Aorta (tissue), 5 donors: ENCODE measurements at regions not wholly inside any gene's neighbourhood (a gene's known extent, or its start where the extent isn't known, plus 50 kb on each side); places are given as distances from the start of the nearest gene placed in this dataset.

Experiments
- ATAC-seq: fragments of 200-7000 bp; cut with Tn5 transposase; one replicate; pipeline ENCODE4 v1.9.1; 2022; ENCODE audit warnings: moderate library complexity; ENCODE audit not compliant: low FRiP score
- DNase-seq, 2 donors: peaks; one replicate each; pipeline ENCODE4 v3.0.0-alpha.2; 2020
- H3K27ac ChIP-seq, 2 donors: one replicate each; pipeline ENCODE4 v1.5.1; 2013; ENCODE audit warnings: low read length in 2 of 2, mild to moderate bottlenecking in 2 of 2, moderate library complexity in 2 of 2, control low read depth in 1 of 2, inconsistent platforms in 1 of 2, low read depth in 1 of 2
- H3K27me3 ChIP-seq, 2 donors: one replicate each; pipeline ENCODE4 v1.6.1; 2013; ENCODE audit warnings: control low read depth in 1 of 2, low read length in 1 of 2, mild to moderate bottlenecking in 1 of 2, moderate library complexity in 1 of 2; ENCODE audit not compliant: insufficient read depth in 2 of 2, control insufficient read depth in 1 of 2
- H3K36me3 ChIP-seq, 2 donors: one replicate each; pipeline ENCODE4 v1.6.1; 2013; ENCODE audit warnings: control low read depth in 1 of 2, low read length in 1 of 2, mild to moderate bottlenecking in 1 of 2; ENCODE audit not compliant: insufficient read depth in 2 of 2, control insufficient read depth in 1 of 2
- H3K4me1 ChIP-seq, 2 donors: one replicate each; pipeline ENCODE4 v1.6.1; 2013; ENCODE audit warnings: low read length in 2 of 2, control low read depth in 1 of 2, mild to moderate bottlenecking in 1 of 2, moderate library complexity in 1 of 2; ENCODE audit not compliant: insufficient read depth in 2 of 2, control insufficient read depth in 1 of 2
- H3K4me3 ChIP-seq, 2 donors: one replicate each; pipeline ENCODE4 v1.5.1; 2013; ENCODE audit warnings: low read length in 2 of 2, control low read depth in 1 of 2, mild to moderate bottlenecking in 1 of 2
- H3K9me3 ChIP-seq: one replicate; pipeline ENCODE4 v1.6.1; 2013; ENCODE audit warnings: mild to moderate bottlenecking, low read length; ENCODE audit not compliant: control insufficient read depth
- WGBS, 2 donors: extraction: QIAGEN DNeasy Blood & Tissue Kit; methylation state at CpG; one replicate each; pipeline ENCODE4 v1.1.7; 2013; 5-methylcytosine and 5-hydroxymethylcytosine counted together
- intact Hi-C, 2 donors: fragments of 100-400 bp; cut with DNase I; formaldehyde crosslinking; loops; one replicate each; pipeline versions ENCODE4 v1.14.2 to v1.15.0; 2022
- donor health status: healthy with polysubstance abuse.
- donor health status: Bipolar disorder and iron deficiency.
- donor health status: DM: no; HTN: no; CAD: no.
- donor health status: DM: no; HTN: no; CAD: no.
- donor health status: DM: yes; HTN: yes; CAD: no.

- DNase-seq (no peak), ATAC-seq (no peak)
- H3K36me3 ChIP-seq = no peaks in the 10 kb centered on the region
- no peak overlapping the region for H3K27ac ChIP-seq
- H3K4me3 ChIP-seq = no peak overlapping the region
- no peaks in the 10 kb centered on the region for H3K9me3 ChIP-seq
- H3K27me3 ChIP-seq = no peaks in the 10 kb centered on the region
- intact Hi-C loops = loop anchor here (10.0 kb wide), 2 partner anchors 132 to 158 kb away; no protein-coding TSS in a partner anchor
- 65 to 91% methylated on average over 9 of the region's 9 CpGs for WGBS, 2 donors
- H3K4me1 ChIP-seq = no peaks in the 10 kb centered on the region
Measured at GRCh38 chrX:69226459-69227158, 61.4 kb upstream of the PJA1 start.

GRCh38 chrX:69222103-69223090 is 57.1 kb upstream of the PJA1 start:
- Histone ChIP-seq H3K4me3 (no peak overlapping the region), H3K4me1 (no peaks in the 10 kb centered on the region), H3K9me3 (no peaks in the 10 kb centered on the region), H3K27me3 (no peaks in the 10 kb centered on the region), H3K27ac (no peak overlapping the region), H3K36me3 (no peaks in the 10 kb centered on the region)
- DNase-seq (peak; percentile 75 to 89), ATAC-seq (no peak)
- 12 to 21% methylated on average over 12 of the region's 12 CpGs for WGBS, 2 donors
- intact Hi-C loops = loop anchor here (2.0 to 10.0 kb wide), 5 partner anchors 65 to 396 kb away; no protein-coding TSS in a partner anchor

- WGBS, 2 donors = 29 to 32% methylated on average over 34 to 38 of the region's 38 CpGs
- DNase-seq = no peak
Measured at GRCh38 chrX:69221239-69222102, 56.2 kb upstream of the PJA1 start.

GRCh38 chrX:69218407-69218997 is 53.2 kb upstream of the PJA1 start:
- no peaks in the 10 kb centered on the region for H3K9me3 ChIP-seq
- ATAC-seq (no peak), DNase-seq (no peak)
- intact Hi-C loops = no loop called here
- H3K27me3 ChIP-seq = no peaks in the 10 kb centered on the region
- no peaks in the 10 kb centered on the region for H3K36me3 ChIP-seq
- WGBS, 2 donors = 67 to 99% methylated on average over 2 of the region's 2 CpGs
- H3K27ac ChIP-seq = no peak overlapping the region
- no peak overlapping the region for H3K4me3 ChIP-seq
- no peaks in the 10 kb centered on the region for H3K4me1 ChIP-seq

More at GRCh38 chrX:69221239-69222102, 56.2 kb upstream of the PJA1 start:
- Histone ChIP-seq H3K27ac (no peak overlapping the region), H3K27me3 (no peaks in the 10 kb centered on the region), H3K4me3 (no peak overlapping the region), H3K9me3 (no peaks in the 10 kb centered on the region), H3K4me1 (no peaks in the 10 kb centered on the region), H3K36me3 (no peaks in the 10 kb centered on the region)
- ATAC-seq = no peak
- intact Hi-C loops = loop anchor here (2.0 to 10.0 kb wide), 5 partner anchors 66 to 395 kb away; no protein-coding TSS in a partner anchor

DNA sequence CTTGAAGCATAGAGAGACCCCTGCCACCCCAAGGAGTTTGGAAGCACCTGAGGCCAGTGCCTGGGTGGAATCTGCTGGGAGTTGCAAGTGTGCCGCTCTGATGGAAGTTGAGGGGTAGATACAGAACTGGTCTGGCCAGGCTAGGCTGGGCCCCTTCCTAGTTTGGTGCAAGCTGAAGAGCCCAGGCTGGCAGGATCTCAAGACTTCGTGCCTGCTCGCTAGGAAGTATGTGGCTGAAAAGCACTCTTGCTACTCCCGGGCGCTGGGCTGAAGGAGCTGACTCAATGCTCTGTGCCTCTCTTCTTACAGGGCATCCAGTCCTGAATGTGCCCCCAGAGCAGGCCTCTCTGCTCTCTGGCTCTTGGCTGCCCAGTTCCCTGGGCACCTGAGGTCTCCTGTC is 51.7 kb upstream of the PJA1 start:
- Histone ChIP-seq H3K4me1 (no peaks in the 10 kb centered on the region), H3K27ac (peak overlapping the region in 1 of 2 donors; percentile 34)
- no peak for DNase-seq

GRCh38 chrX:69216446-69216845 is 51.2 kb upstream of the PJA1 start:
- no peaks in the 10 kb centered on the region for H3K9me3 ChIP-seq
- no peak overlapping the region for H3K4me3 ChIP-seq
- DNase-seq (no peak), ATAC-seq (no peak)
- WGBS, 2 donors = 0 to 3% methylated on average over 1 of the region's 1 CpG
- intact Hi-C loops = no loop called here
- no peaks in the 10 kb centered on the region for H3K27me3 ChIP-seq
- H3K36me3 ChIP-seq = no peaks in the 10 kb centered on the region
- H3K4me1 ChIP-seq = no peaks in the 10 kb centered on the region
- H3K27ac ChIP-seq = peak overlapping the region in 1 of 2 donors; percentile 26

More for the DNA sequence above, 51.7 kb upstream of the PJA1 start:
- intact Hi-C loops = no loop called here
- Histone ChIP-seq H3K9me3 (no peaks in the 10 kb centered on the region), H3K36me3 (no peaks in the 10 kb centered on the region), H3K4me3 (no peak overlapping the region), H3K27me3 (no peaks in the 10 kb centered on the region)
- no peak for ATAC-seq
- 14 to 43% methylated on average over 5 of the region's 5 CpGs for WGBS, 2 donors

DNA sequence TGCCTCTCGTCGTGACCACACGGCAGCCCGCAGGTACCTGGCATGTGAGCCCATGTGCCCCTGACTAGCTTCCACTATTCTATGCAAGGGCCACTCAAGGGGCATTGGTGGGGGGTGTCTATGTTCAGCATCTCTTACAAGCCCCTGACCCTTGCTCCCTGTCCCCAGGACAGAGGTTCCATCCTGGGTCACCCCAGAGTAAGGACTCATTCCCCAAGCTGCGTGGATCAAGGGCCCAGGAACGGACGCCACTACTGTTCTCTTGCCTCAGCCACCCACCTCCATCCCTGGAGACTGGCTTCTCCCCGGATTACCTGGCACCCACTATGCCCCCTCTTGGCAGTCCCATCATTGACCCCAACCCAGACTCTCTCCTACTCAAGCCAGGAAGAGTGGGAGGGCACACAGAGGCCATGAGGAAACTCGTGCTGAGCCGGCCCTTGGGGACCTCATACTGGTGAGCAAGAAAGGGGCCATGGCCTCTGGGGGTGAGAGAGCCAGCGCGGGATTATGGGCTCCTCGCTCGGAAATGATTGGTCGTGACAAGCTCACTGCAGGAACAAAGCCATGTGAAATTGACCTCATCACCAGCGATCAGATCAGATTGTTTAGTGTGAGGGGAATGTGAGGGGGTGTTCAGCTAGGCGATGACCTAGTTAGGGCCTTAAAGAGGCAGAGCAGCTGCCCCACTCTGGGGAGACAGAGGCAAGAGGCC is 50.1 kb upstream of the PJA1 start:
- intact Hi-C loops = no loop called here
- 79 to 89% methylated on average over 17 of the region's 17 CpGs for WGBS, 2 donors
- H3K4me1 ChIP-seq = no peaks in the 10 kb centered on the region
- no peaks in the 10 kb centered on the region for H3K36me3 ChIP-seq
- H3K4me3 ChIP-seq = no peak overlapping the region
- no peak overlapping the region for H3K27ac ChIP-seq
- H3K27me3 ChIP-seq = no peaks in the 10 kb centered on the region
- no peak for DNase-seq
- ATAC-seq = no peak
- no peaks in the 10 kb centered on the region for H3K9me3 ChIP-seq
